Breast epithelium (tissue), 3 donors: ENCODE measurements at regions not wholly inside any gene's neighbourhood (a gene's known extent, or its start where the extent isn't known, plus 50 kb on each side); places are given as distances from the start of the nearest gene placed in this dataset.

ENCODE experiments used
- CTCF ChIP-seq, 3 donors: fragments of 450-650 bp; IDR thresholded peaks; one replicate each; pipeline ENCODE4 v1.5.1; 2016 to 2017; ENCODE audit warnings: antibody characterized with exemption in 3 of 3, mild to moderate bottlenecking in 3 of 3, moderate library complexity in 3 of 3
- POLR2A ChIP-seq: fragments of 450-650 bp; IDR thresholded peaks from one replicate; pipeline ENCODE4 v1.6.1; 2016; ENCODE audit warnings: antibody characterized with exemption, mild to moderate bottlenecking, moderate library complexity
- POLR2AphosphoS5 ChIP-seq, 3 donors: sonication (generic); formaldehyde crosslinking; IDR thresholded peaks; one replicate each; pipeline ENCODE4 v1.6.1; 2017; ENCODE audit warnings: antibody characterized with exemption in 3 of 3

- TF ChIP-seq CTCF (IDR thresholded peaks at IDR 0.05) = no peak
- no peak for TF ChIP-seq POLR2A
- no peak for TF ChIP-seq POLR2AphosphoS5 (IDR thresholded peaks at IDR 0.05)
Observed at GRCh38 chr9:27633764-27634163, 60.5 kb upstream of the C9orf72 start.
